ENCODE measurements at regions not wholly inside any gene's neighbourhood (a gene's known extent, or its start where the extent isn't known, plus 50 kb on each side); places are given as distances from the start of the nearest gene placed in this dataset.
"Not testable (repeated sequence)": the region's sequence is repeated elsewhere in the genome, so short reads cannot be mapped to it uniquely, and the experiment has no call there.

DNA sequence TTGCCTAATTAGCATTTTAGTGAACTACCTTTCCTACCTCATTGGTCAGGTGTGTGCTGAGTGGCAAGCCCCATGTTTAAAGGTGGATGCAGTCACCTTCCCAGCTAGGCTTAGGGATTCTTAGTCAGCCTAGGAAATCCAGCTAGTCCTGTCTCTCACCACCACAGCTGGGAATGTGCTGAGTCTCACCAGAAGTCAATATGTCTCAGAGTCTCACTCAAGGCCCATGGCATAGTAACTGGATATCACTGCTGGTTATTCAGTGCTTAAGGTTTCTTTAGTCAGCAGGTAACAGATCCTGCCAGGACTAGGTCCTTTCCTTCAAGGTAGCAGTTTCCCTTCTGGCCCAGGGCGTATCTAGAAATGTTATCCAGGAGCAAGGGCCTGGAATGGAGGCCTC lies 136.5 kb downstream of the COX18 start (continued):
- TF ChIP-seq ZNF444 (CRISPR knock-in tag; IDR thresholded peaks at IDR 0.05): no peak
- TF ChIP-seq, protein P1, sequence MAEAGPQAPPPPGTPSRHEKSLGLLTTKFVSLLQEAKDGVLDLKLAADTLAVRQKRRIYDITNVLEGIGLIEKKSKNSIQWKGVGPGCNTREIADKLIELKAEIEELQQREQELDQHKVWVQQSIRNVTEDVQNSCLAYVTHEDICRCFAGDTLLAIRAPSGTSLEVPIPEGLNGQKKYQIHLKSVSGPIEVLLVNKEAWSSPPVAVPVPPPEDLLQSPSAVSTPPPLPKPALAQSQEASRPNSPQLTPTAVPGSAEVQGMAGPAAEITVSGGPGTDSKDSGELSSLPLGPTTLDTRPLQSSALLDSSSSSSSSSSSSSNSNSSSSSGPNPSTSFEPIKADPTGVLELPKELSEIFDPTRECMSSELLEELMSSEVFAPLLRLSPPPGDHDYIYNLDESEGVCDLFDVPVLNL (CRISPR knock-in tag; IDR thresholded peaks at IDR 0.05; ENCODE audit: low read depth): no peak

DNA sequence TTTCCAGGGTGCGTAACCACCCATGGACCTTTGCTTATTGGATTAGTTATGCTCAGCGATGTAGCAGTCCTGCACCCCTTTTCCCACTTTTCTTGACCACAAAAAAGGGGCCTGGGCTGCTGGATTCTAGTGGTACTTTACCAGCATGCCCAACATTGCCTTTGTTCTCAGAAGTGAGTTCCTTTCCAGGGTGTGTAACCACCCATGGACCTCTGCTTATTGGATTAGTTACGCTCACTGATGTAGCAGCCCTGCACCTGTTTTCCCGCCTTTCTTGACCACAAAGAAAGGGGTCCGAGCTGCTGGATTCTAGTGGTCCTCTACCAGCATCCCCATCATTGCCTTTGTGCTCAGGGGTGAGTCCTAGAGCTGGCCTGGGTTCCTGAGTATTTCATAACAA lies 138.2 kb downstream of the COX18 start:
- TF ChIP-seq DNMT1 (IDR thresholded peaks at IDR 0.05): no peak
- ChIA-PET POLR2A (no interaction called here), CTCF (ENCODE audit: low intra/inter-chr PET ratio) (no interaction called here)
- DNase-seq (ENCODE audit: extremely low read depth in 1 of 4, low spot score in 3 of 4) (no peak), ATAC-seq (no peak), FAIRE-seq (no peak)
- no peaks in the 10 kb centered on the region for H3K36me3 ChIP-seq (ENCODE audit: control insufficient read depth, insufficient read depth, low read length)
- no peak overlapping the region for H3K9ac ChIP-seq (ENCODE audit: insufficient read depth in 1 of 2, low read depth in 2 of 2, low read length in 2 of 2)
- in situ Hi-C loops (cut with MboI): no loop called here
- H3K4me3 ChIP-seq: no peak overlapping the region
- H4K20me1 ChIP-seq (replicated peaks; ENCODE audit: control insufficient read depth, insufficient read depth, low read length): no peaks in the 10 kb centered on the region
- no peak overlapping the region for H2AFZ ChIP-seq (ENCODE audit: low read depth, low read length)
- peaks cover 0 to 9% of the 10 kb centered on the region in 2 experiments; a peak in 1 of 5 replicates for H3K27me3 ChIP-seq (ENCODE audit: control insufficient read depth in 2 of 2, insufficient read depth in 2 of 2, low read length in 2 of 2)
- no TSS peak for BruUV-seq (replicated peaks)
- no peaks in the 10 kb centered on the region for H3K4me1 ChIP-seq (replicated peaks in 1 of 2; ENCODE audit: control insufficient read depth in 2 of 2, insufficient read depth in 2 of 2, low read length in 2 of 2)
- no peaks in the 10 kb centered on the region for H3K9me3 ChIP-seq (replicated peaks; ENCODE audit: control insufficient read depth, insufficient read depth, low read depth, low read length)
- 0% methylated on average over 4 of the region's 5 CpGs for WGBS (ENCODE audit: insufficient coverage, low coverage, missing lambda C conversion rate)
- H3K4me2 ChIP-seq (ENCODE audit: insufficient read depth, low read length): no peak overlapping the region
- no peak overlapping the region for H3K27ac ChIP-seq (ENCODE audit: extremely low read depth, low read depth, low read length)
- no peaks in the 10 kb centered on the region for H3K9me1 ChIP-seq (ENCODE audit: control insufficient read depth, insufficient read depth, low read length)
- intact Hi-C loops (cut with micrococcal nuclease): no loop called here
- H3K79me2 ChIP-seq (ENCODE audit: control insufficient read depth, insufficient read depth, low read length): no peaks in the 10 kb centered on the region

GRCh38 chr4:72929596-72930274 lies 139.8 kb downstream of the COX18 start:
- H3K36me3 ChIP-seq (ENCODE audit: control insufficient read depth, insufficient read depth, low read length); intact Hi-C loops (cut with micrococcal nuclease); ATAC-seq; DNase-seq (ENCODE audit: extremely low read depth in 1 of 4, low spot score in 3 of 4); CTCF ChIA-PET (ENCODE audit: low intra/inter-chr PET ratio); H3K9me3 ChIP-seq (replicated peaks; ENCODE audit: control insufficient read depth, insufficient read depth, low read depth, low read length); H3K79me2 ChIP-seq (ENCODE audit: control insufficient read depth, insufficient read depth, low read length); H3K4me1 ChIP-seq (replicated peaks in 1 of 2; ENCODE audit: control insufficient read depth in 2 of 2, insufficient read depth in 2 of 2, low read length in 2 of 2); H3K9ac ChIP-seq (ENCODE audit: insufficient read depth in 1 of 2, low read depth in 2 of 2, low read length in 2 of 2); H4K20me1 ChIP-seq (replicated peaks; ENCODE audit: control insufficient read depth, insufficient read depth, low read length); BruUV-seq (replicated peaks); H3K4me3 ChIP-seq; H3K9me1 ChIP-seq (ENCODE audit: control insufficient read depth, insufficient read depth, low read length); FAIRE-seq; H3K27ac ChIP-seq (ENCODE audit: extremely low read depth, low read depth, low read length); in situ Hi-C loops (cut with MboI); H3K27me3 ChIP-seq (ENCODE audit: control insufficient read depth in 2 of 2, insufficient read depth in 2 of 2, low read length in 2 of 2); H2AFZ ChIP-seq (ENCODE audit: low read depth, low read length); H3K4me2 ChIP-seq (ENCODE audit: insufficient read depth, low read length): not testable (repeated sequence)
- 4% methylated on average over 10 of the region's 10 CpGs for WGBS (ENCODE audit: insufficient coverage, low coverage, missing lambda C conversion rate)
- POLR2A ChIA-PET: interaction anchor here (1.0 kb wide), 1 partner anchor 20 kb away, joined by 3 read pairs; no protein-coding TSS in a partner anchor
